ENCODE measurements at regions not wholly inside any gene's neighbourhood (a gene's known extent, or its start where the extent isn't known, plus 50 kb on each side); places are given as distances from the start of the nearest gene placed in this dataset.

GRCh38 chr1:187129132-187129531, 300.4 kb downstream of the PLA2G4A start:
- ATAC-seq = no peak
- no peak for DNase-seq (ENCODE audit: low read depth in 1 of 2, low spot score in 1 of 2)
- Histone ChIP-seq H3K4me1 (no peaks in the 10 kb centered on the region), H3K4me2 (no peak overlapping the region), H3K4me3 (no peak overlapping the region), H3K27ac (no peak overlapping the region), H3K9me3 (no peaks in the 10 kb centered on the region)
- WGBS (ENCODE audit: missing lambda C conversion rate) = 0% methylated on average over 1 of the region's 1 CpG
- no peak for FAIRE-seq
- ChIA-PET POLR2A (no interaction called here), CTCF (no interaction called here)
- TF ChIP-seq CHD4 (IDR thresholded peaks at IDR 0.05; ENCODE audit: borderline replicate concordance) (no peak), JUN (IDR thresholded peaks at IDR 0.05) (no peak), TP53 (CRISPR knock-in tag; IDR thresholded peaks at IDR 0.05) (no peak), JUNB (IDR thresholded peaks at IDR 0.05) (no peak), ESRRA (IDR thresholded peaks at IDR 0.05; ENCODE audit: borderline replicate concordance, low read length) (no peak), MAX (IDR thresholded peaks at IDR 0.05) (no peak), RNF2 (IDR thresholded peaks at IDR 0.05; ENCODE audit: borderline replicate concordance, low read depth) (no peak), BCL3 (IDR thresholded peaks at IDR 0.05) (no peak), E2F6 (IDR thresholded peaks at IDR 0.05; ENCODE audit: borderline replicate concordance, low read depth) (no peak), ZNF302 (CRISPR knock-in tag; IDR thresholded peaks at IDR 0.05) (no peak), RCOR1 (IDR thresholded peaks at IDR 0.05; ENCODE audit: low read depth, low read length) (no peak), EHMT2 (IDR thresholded peaks at IDR 0.05; ENCODE audit: low read depth) (no peak), FOSL2 (IDR thresholded peaks at IDR 0.05) (no peak), FOSL2 (CRISPR knock-in tag; IDR thresholded peaks at IDR 0.05) (no peak), RFX5 (IDR thresholded peaks at IDR 0.05) (no peak), MAFK (IDR thresholded peaks at IDR 0.05; ENCODE audit: partially characterized antibody) (no peak), MAZ (IDR thresholded peaks at IDR 0.05; ENCODE audit: borderline replicate concordance, low read depth, low read length) (no peak), FOXS1 (CRISPR knock-in tag; IDR thresholded peaks at IDR 0.05) (no peak), HMGXB4 (CRISPR knock-in tag; IDR thresholded peaks at IDR 0.05; ENCODE audit: borderline replicate concordance) (no peak), USF2 (IDR thresholded peaks at IDR 0.05) (no peak)

- ATAC-seq (no peak), FAIRE-seq (no peak), DNase-seq (ENCODE audit: low read depth in 1 of 2, low spot score in 1 of 2) (no peak)
- H3K4me2 ChIP-seq = no peak overlapping the region
- CTCF ChIA-PET = no interaction called here
- POLR2A ChIA-PET = no interaction called here
- H3K27ac ChIP-seq = no peak overlapping the region
- TF ChIP-seq E2F6 (IDR thresholded peaks at IDR 0.05; ENCODE audit: borderline replicate concordance, low read depth) (no peak), RNF2 (IDR thresholded peaks at IDR 0.05; ENCODE audit: borderline replicate concordance, low read depth) (no peak), JUN (IDR thresholded peaks at IDR 0.05) (no peak), KDM5A (IDR thresholded peaks at IDR 0.05) (no peak), MAFK (IDR thresholded peaks at IDR 0.05; ENCODE audit: partially characterized antibody) (no peak), SREBF2 (IDR thresholded peaks at IDR 0.05) (no peak)
- no peak overlapping the region for H3K4me3 ChIP-seq
- H3K9me3 ChIP-seq = no peaks in the 10 kb centered on the region
- no peaks in the 10 kb centered on the region for H3K4me1 ChIP-seq
Observed at GRCh38 chr1:187143783-187144182, 315.0 kb downstream of the PLA2G4A start.

Measured in A549 (cell line).